ENCODE measurements at regions not wholly inside any gene's neighbourhood (a gene's known extent, or its start where the extent isn't known, plus 50 kb on each side); places are given as distances from the start of the nearest gene placed in this dataset.

- TF ChIP-seq CTCF (IDR thresholded peaks at IDR 0.05; ENCODE audit: low read depth, low read length) (no peak), POLR2A (IDR thresholded peaks at IDR 0.05; ENCODE audit: extremely low read depth, insufficient read length) (no peak), MAX (IDR thresholded peaks at IDR 0.05; ENCODE audit: low read depth, low read length) (no peak)
Measured at GRCh38 chr1:21341022-21341421, 50.8 kb upstream of the ECE1 start.
